HG03378 (cell line): ENCODE measurements at regions not wholly inside any gene's neighbourhood (a gene's known extent, or its start where the extent isn't known, plus 50 kb on each side); places are given as distances from the start of the nearest gene placed in this dataset.

Experiments used
- ATAC-seq: cut with Tn5 transposase; IDR thresholded peaks from one replicate; pipeline ENCODE4 v1.9.1; 2021; ENCODE audit warnings: mild to moderate bottlenecking, moderate library complexity; ENCODE audit not compliant: unreplicated experiment

DNA sequence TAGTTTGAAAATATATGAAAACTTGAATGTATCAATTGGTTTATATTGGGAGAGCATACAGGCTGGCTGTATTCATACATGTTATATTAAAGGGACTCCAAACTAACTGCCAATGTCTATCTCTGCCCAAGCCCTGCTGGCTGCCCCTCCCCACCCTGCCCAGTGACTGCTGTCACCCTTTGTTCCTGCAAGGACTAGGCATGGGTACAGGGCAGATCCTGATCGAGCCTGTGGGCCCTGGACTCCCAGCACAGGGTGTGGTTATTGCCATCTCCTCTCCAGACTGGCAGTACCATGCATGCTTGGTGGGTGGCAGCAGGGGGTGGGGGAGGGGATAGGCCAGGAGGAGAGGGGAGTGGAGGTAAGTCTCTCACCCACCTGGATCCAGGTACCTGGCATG, 167.5 kb upstream of the RASGEF1B start:
- no peak for ATAC-seq

DNA sequence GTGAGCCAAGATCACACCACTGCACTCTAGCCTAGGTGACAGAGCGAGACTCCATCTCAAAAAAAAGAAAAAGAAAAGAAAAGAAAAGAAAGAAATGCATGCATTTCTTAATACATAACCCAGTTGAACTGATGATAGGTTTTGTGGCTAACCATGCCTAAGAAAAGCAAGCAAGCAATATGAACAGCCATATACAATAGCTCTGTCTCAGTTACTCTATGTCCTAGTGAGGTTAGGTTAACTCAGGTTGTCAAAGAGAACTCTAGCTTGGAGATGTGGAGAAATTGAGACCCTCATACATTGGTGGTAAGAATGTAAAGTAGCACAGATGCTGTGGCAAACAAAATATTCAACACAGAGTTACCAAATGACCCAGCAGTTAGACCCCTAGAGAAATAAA, 167.0 kb upstream of the RASGEF1B start:
- ATAC-seq: no peak

DNA sequence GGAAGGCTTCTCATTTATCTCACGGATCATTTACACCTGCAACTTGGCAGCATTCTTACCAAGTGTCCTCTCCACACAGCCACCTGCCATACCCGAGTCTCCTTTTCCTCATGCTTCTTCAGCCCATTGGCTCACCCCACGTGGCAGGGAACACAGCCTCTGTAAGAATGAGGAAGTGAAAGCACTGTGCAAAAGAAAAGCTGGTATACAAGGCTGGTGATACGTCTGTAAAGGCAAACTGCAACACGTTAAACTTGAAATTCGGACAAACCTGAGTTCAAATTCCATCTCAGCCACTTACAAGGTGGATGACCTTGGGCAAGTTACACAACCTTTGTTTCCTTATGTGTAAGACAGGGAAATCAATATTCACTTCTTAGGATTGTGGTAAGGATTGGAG, 164.0 kb upstream of the RASGEF1B start:
- peak; percentile 84 for ATAC-seq

DNA sequence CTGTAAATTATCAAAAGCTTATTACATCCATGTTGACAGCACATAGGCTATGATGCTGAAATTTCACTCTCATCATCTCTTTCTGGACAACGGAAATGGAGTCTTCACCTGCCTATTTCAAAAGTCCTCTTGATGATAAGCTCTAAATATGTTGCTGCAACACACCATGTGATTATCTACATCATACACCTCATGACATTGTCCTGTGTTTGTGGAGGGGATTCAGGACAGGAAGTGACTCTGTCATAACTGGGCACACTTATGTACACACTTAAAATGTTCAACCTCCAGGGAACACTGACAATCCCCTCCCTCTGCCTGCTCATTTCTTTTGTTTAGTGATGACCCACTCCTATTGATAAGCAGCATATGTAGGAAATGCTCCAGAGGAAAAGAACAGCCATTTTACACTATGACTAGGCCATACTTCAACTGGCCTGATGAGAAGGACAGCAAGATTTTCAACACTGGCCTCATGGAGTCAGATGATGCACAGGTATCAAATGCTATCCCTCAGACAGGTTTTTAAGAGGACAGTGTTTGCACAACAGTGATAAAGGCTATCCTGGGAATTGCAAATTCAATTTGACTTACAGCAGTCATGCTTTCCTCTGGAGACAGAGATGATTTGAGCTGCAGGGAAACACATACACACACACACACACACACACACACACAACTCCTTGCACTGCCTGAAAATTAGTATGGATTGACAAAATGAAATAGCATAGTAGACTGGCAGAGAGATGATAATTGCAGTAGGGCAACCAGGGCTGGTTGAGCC, 163.3 kb upstream of the RASGEF1B start:
- no peak for ATAC-seq

DNA sequence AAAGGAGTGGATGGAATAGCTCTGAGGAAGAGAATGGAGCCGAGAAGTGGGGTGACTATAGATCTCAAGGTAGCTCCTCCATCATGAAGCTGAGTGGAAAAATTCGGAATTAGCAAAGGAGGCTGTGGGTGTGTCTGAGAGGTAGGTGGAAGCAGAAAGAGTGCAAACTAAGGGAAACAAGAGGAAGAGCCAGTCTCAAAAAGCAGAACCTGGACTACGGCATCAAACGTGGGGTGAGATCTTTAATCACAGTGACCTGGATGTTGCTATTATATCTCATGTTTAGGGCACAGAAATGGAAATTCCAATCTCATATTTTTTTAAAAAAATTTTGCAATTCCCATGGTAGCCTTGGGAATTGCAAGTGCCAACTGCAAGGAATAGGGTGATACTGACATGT, 162.5 kb upstream of the RASGEF1B start:
- no peak for ATAC-seq

DNA sequence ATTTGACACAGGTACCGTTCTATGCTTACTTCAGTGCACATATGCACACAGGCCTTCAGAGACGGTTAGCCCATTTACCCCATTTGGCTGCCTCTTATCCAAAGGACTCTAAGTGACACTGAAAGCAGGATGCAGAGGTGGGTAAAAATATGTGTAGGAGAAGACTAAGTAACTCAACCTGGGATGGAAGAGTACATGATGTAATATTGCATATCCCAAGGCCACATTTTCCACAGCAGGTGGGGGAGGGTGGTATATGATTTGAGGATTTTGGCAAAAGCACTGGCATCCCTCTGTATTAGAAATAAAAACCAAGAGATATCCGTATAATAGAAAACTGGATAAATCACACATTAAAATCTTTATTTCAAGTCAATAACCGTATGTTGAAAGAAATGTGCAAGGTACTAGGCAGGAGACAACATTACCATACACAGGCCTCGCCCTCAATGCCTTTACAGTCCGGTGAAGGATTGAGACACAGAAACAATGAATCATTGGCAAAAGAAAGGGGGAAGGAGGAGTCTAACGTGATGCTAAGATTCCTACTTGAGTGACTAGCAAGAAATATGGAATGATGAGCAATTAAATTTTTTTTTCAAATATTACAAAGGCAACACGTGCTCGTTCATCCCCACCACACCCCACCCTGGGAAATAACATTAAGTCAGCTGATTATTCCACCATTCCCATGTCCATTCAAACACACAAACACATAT, 161.0 kb upstream of the RASGEF1B start:
- ATAC-seq: no peak

DNA sequence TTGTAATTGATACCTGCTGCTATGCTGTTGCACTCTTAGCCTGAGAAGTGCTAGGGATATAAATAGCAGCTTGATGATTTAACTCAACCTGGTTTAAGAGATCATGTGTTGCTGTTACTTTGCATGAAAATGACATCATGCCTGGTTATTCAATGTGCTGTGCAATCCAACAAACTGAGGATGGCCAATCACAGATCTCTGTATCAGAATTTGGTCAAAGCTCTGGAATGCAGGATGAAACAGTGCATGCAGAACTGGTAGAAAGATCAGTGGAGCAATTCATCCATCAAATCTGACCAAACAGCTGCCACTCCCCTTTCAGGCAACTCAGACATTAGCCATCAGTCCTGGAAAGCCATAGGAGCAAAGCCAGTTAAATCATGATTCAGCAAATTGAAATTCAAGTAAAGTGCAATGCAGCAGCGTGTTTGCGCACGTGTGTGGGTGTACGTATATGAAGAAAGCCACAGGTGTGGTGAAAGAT, 160.3 kb upstream of the RASGEF1B start:
- peak; percentile 80 for ATAC-seq

DNA sequence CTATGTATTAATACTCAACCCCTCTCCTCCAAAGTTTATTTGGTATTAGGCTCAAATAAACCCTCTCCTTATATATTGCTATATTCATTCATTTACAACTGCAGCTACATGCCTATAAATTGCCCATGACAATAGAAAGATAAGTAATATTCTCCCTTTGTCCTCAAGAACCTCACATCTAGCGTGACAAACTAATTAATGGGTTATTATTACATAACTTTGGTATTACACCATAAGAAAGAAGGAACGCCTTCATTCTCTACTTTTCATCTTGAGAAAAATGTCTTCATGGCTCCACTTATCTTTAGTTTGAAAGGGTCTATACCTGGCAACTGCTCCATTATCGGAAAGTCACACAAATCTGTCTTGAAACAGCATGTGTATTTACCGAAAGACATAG, 157.7 kb upstream of the RASGEF1B start:
- no peak for ATAC-seq

DNA sequence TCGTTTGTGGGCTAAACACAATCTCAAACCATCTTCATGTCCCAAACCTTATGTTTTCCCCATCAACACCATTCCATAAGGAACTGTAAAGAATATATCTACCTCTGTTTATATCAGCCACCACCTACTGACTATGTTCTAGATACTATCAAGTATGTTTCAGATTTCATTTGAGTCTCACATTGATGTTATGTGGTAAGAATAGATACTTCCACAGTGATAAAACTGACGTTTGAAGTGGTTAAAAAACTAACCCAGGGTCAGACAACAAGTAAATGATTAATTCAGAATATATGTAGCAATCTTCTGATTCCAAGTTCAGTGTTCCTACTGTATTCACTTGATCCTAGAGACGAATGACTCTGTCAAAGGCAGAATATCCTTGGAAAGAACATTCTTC, 156.8 kb upstream of the RASGEF1B start:
- ATAC-seq: no peak

DNA sequence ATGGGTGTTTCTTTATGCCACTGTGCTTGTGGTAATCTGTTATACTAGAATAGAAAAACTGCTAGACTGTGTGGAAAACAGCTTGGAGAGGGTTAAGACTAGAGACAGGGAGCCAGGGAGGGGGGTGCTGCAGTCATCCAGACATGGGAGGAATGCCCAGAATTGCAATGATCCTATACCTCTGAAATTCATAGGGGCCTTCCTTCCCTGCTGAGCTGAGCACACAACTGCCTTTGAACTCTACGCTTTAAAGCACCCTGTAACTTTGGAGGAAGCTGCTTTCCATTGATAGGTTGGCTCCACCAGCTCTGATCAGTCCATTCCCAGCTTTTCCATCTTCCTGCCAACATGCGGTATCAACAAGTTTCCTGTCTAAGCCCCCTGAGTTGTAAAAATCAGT, 155.9 kb upstream of the RASGEF1B start:
- ATAC-seq: no peak

DNA sequence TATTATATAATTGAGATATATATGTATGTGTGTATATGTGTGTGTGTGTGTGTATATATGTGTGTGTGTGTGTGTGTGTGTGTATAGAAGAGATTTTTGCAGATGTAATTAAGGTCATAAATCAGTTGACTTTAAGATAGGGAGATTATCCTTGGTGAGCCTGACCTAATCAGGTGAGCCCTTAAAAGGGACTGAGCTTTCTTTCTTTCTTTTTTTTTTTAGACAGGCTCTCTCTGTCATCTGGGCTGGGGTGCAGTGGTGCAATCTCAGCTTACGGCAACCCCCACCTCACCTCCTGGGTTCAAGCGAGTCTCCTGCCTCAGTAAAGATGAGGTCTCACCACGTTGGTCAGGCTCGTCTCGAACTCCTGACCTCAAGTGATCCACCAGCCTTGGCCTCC, 155.1 kb upstream of the RASGEF1B start:
- no peak for ATAC-seq

DNA sequence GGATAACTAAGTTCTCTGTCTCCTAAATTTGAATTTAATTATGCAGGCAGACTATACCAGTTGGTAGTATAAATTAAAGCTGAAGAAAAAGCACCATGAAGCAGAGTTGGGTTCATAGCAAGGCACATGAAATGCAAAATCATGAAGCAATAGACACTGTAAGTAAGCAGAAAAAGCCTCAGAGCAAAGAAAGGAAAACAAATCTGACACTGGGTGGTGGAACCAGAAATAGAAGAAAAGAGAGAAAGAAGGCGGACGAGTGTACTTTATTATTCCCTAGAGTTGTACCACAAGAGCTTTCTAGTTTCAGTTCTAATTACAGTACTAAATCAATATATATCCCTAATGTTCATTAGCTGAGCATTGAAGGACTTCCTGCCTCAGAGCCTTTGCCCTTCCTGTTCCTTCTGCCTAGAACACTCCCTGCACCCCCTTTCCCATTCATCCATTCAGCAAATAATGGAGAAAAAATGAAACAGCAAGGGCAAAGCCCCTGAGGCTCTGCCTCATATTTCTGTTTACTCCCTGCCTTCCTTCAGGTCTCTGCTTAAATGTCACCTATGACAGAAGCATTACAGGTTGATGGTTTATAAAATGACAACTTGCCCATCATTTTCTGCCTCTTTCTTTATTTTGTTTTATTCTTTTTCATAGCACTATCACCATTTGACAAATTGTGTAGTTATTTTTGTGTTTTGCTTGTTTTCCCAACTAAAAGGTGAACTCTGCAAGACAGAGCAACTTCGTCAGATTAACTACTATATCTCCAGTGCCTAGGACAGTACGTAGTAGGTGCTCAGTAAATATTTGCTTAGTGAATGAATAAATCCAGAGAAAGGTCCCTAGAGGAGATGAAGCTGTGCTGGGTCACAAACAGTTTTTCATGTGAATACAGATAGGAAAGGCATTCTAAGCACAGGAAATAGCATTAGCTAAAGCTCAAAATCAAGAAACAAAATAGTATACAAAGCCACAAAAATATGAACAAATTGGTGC, 154.0 kb upstream of the RASGEF1B start:
- no peak for ATAC-seq

DNA sequence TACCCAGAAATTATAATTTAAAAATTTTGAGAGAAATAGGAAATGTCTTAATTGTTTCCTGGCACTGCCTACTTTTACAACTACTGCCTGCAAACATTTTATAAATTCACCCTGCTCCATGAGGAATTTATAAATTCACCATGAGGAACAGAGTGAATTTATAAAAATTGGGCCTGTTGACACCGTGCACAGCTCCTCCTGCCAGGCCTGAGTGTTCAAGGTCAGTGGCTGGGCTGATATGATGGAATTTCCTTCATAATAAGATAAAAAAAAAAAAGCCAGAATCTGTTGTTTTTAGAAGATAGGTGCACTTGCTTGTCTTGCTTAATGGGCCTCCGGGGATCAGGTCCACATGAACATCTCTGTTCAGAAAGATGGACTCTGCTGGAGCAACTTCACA, 151.7 kb upstream of the RASGEF1B start:
- ATAC-seq: no peak

DNA sequence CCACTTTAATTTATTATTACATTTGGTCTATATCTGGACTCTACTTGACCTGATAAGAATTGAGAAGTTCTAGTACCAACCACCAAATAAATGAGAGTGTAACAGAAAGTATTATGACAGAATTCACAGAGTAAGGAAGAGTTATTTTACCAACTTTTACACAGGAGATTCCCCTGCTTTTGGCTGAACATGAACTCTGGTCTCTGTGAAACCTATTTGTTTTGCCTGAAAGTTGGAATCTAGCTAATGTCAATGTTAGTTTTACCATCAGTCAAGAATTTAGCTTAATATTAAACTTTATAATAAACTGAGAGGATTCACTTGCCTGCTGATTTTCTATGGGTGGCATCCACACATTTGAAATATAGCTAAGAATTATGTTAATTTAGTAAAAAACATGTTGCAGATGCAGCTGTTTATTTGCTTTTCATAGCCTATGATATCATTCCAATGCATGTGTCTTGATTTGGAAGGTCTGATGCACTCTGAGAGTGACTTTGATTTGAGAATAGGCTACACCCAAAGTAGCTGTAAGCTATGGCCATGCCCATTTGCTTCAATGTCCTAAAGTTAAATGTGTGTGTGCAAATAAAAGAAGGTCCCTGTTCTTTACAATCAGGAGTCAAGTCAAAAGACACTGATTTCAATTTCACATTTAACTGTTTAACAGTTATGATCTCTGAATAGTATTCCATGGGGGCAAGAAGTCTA, 150.9 kb upstream of the RASGEF1B start:
- no peak for ATAC-seq

DNA sequence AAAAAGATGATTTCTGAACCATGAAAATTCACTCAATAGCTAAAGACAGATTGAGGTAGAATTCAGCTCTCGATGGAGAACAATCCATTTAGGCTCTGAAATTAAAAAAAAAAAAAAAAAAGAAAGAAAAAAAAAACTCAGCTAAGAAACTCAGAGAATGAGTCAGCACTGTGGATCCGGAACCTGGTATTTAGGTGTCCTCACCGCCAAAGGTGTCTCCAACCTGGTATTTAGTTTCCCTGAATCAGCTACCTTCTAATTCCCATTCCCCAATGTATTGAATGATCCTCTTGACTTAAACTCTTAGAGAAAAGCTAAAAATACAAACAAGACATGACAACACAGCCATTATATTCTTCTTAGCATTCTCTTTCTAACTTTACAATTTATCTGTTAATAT, 150.3 kb upstream of the RASGEF1B start:
- no peak for ATAC-seq

DNA sequence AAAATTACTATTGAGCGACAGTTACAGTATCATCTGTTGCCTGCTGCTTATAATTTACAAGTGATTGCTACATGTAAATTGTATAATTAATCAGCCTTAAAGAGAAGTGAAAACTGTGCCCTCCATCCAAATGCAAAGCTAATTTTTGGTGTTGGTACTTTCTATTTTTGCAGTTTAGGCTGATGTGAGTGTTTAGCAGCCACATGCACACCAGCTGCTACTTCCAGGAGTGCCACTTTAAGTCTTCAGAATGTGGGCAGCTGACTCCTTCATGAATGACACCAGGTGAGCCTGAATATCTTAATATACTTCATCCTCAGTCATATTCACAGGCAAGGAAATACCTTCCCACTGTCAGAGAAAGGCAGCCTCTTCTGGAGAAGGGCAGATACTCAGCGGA, 149.8 kb upstream of the RASGEF1B start:
- ATAC-seq: no peak

DNA sequence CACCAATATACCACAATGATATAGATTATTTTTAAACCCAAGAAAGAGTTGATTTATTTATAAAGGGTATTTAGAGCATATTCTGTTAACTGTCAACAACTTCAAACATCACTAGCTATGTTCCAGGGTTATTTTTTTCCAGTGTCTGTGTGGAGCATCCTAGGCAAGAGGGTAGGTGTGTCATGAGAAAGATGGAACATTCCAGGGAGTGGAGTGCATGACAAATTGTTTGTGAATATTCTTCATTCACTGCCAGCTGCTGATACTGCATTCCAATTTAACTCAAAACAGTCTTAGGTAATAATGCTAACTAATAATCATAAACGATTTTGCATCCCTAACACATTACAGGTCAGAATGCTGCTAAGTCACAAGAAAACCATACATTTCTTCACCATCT, 148.7 kb upstream of the RASGEF1B start:
- ATAC-seq: no peak

DNA sequence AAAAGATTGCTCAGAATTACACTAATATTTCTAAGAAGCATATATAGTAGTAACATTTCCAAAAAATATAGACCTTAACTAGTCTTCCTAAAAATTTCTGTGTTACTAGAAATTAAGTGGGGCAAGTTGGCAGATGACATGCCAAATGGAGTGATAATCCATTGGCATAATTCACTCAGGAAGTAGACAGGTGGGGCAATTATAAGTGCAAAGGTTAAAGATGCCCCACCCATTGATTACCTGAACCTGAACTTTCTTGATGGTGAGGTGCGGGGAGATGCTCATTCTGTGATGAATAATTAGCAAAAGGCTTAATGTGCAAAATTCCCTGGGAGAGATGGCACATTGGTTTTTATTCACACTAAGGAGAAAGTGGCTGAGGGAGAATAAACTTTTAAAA, 145.8 kb upstream of the RASGEF1B start:
- no peak for ATAC-seq

DNA sequence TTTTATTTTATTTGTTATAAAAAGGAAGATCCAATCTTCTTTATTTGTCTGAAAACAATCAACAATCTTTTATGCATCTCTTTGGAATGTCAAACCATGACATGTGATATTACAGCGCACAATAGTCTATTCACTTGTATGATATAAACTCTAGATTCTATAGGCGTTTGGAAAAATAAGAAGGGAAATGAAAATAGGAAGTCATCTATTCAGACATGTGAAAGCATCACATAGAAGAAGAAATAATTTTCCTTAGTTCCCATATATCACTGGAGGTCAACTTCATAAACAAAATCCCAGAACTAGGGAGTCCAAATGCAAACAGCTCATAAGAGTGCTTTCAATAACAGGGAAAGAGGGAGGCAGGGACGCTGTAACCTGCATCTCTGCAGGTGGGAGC, 139.5 kb upstream of the RASGEF1B start:
- ATAC-seq: no peak

DNA sequence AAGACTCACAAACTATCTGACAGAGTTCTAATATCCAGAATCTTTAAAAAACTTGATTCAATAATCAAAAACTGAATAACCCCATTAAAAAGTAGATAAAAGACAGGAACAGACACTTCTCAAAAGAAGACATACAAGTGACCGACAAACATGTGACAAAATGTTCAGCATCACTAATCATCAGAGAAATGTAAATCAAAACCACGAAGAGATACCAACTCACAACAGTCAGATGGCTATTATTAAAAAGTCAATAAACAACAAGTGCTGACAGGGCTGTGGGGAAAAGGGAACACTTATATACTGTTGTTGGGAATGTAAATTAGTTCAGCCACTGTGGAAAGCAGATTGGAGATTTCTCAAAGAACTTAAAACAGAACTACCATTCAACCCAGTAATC, 138.1 kb upstream of the RASGEF1B start:
- no peak for ATAC-seq

DNA sequence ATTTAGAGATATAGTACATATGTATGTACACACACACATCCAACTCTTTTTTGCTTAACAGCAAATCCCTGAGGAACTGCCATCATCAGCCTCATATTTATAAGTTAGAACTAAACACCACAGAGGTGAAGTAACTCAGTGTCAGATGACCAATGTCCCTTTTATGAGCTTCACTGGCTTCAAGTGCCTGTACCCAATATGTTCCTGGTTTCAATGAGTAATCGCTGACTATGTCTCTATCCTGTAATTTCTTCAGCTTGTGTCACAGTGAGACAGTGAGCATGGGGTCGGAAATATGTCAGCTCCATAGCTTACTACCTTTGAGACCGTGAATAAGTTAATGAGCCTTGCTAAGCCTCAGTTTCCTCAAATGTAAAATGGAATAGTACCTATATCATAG, 136.2 kb upstream of the RASGEF1B start:
- ATAC-seq: no peak
